OCI-LY1 (cell line): ENCODE measurements at regions not wholly inside any gene's neighbourhood (a gene's known extent, or its start where the extent isn't known, plus 50 kb on each side); places are given as distances from the start of the nearest gene placed in this dataset.

Experiments
- H2AFZ ChIP-seq: fragments of 200-600 bp; sonication (generic), shearing (Covaris generic); 2 replicates; pipeline ENCODE4 v1.6.0; 2014; ENCODE audit warnings: antibody characterized with exemption, mild to moderate bottlenecking, low read length
- H3F3A ChIP-seq: fragments of 200-600 bp; sonication (generic), shearing (Covaris generic); 2 replicates; pipeline ENCODE4 v1.6.0; 2014; ENCODE audit warnings: mild to moderate bottlenecking, antibody characterized with exemption, low read length, moderate library complexity; ENCODE audit not compliant: insufficient read depth
- H3K27ac ChIP-seq: fragments of 200-600 bp; sonication (generic); 2 replicates; pipeline ENCODE4 v1.5.1; 2014; ENCODE audit warnings: low read length, mixed run types, mild to moderate bottlenecking, low read depth; ENCODE audit not compliant: poor library complexity, severe bottlenecking
- H3K27me3 ChIP-seq: fragments of 200-600 bp; sonication (generic); 2 replicates; pipeline ENCODE4 v1.6.0; 2014; ENCODE audit warnings: antibody characterized with exemption, mild to moderate bottlenecking, low read length, moderate library complexity; ENCODE audit not compliant: insufficient read depth
- H3K36me3 ChIP-seq: fragments of 200-600 bp; sonication (generic); 2 replicates; pipeline ENCODE4 v1.6.1; 2014; ENCODE audit warnings: mild to moderate bottlenecking, antibody characterized with exemption, low read length, moderate library complexity, mixed read lengths; ENCODE audit not compliant: insufficient read depth
- H3K4me1 ChIP-seq: fragments of 200-600 bp; sonication (generic); 2 replicates; pipeline ENCODE4 v1.5.1; 2014; ENCODE audit warnings: mild to moderate bottlenecking, low read length, moderate library complexity; ENCODE audit not compliant: insufficient read depth, severe bottlenecking
- H3K4me2 ChIP-seq: fragments of 200-600 bp; sonication (generic), shearing (Covaris generic); 2 replicates; pipeline ENCODE4 v1.6.1; 2014; ENCODE audit warnings: low read length
- H3K4me3 ChIP-seq: fragments of 200-600 bp; sonication (generic); 2 replicates; pipeline ENCODE4 v1.5.1; 2014; ENCODE audit warnings: low read length, low read depth, mild to moderate bottlenecking, mixed read lengths; ENCODE audit not compliant: poor library complexity, severe bottlenecking
- H3K79me2 ChIP-seq: fragments of 200-600 bp; shearing (Covaris generic); 2 replicates; pipeline ENCODE4 v1.6.1; 2016; ENCODE audit warnings: mixed run types, low read length, mixed read lengths; ENCODE audit not compliant: insufficient read depth
- H3K9ac ChIP-seq: fragments of 200-600 bp; sonication (generic), shearing (Covaris generic); 2 replicates; pipeline ENCODE4 v1.6.1; 2014; ENCODE audit warnings: mild to moderate bottlenecking, low read length, mixed read lengths
- H3K9me2 ChIP-seq: fragments of 200-600 bp; sonication (generic), shearing (Covaris generic); 2 replicates; pipeline ENCODE4 v1.6.1; 2014; ENCODE audit warnings: low read depth, mild to moderate bottlenecking, low read length, mixed read lengths
- H3K9me3 ChIP-seq: fragments of 200-600 bp; shearing (Covaris generic); 2 replicates; pipeline ENCODE4 v1.6.1; 2014; ENCODE audit warnings: low read length, mixed read lengths
- H4K20me1 ChIP-seq: fragments of 200-600 bp; sonication (generic), shearing (Covaris generic); 2 replicates; pipeline ENCODE4 v1.6.0; 2016; ENCODE audit warnings: mild to moderate bottlenecking, low read length; ENCODE audit not compliant: insufficient read depth
- EZH2 ChIP-seq: fragments of 200-600 bp; sonication (generic), shearing (Covaris generic); IDR thresholded peaks from 2 replicates; pipeline ENCODE4 v1.8.0; 2017; ENCODE audit warnings: borderline replicate concordance, mixed run types, mild to moderate bottlenecking, antibody characterized with exemption, low read length, moderate library complexity, mixed read lengths
- TF ChIP-seq, protein P1 (sequence below): fragments of 200-600 bp; sonication (generic), shearing (Covaris generic); IDR thresholded peaks from 2 replicates; pipeline ENCODE4 v1.5.1; 2017; ENCODE audit warnings: mild to moderate bottlenecking, antibody characterized with exemption, low read length, moderate library complexity, mixed read lengths

GRCh38 chr2:21453723-21454450 lies 330.1 kb downstream of the TDRD15 start:
- no peak overlapping the region for H3K9ac ChIP-seq
- H3F3A ChIP-seq: no peaks in the 10 kb centered on the region
- H3K4me2 ChIP-seq: no peak overlapping the region
- no peaks in the 10 kb centered on the region for H3K36me3 ChIP-seq
- no peaks in the 10 kb centered on the region for H3K79me2 ChIP-seq
- H2AFZ ChIP-seq: no peak overlapping the region
- H3K4me3 ChIP-seq: no peak overlapping the region
- H3K27me3 ChIP-seq: no peaks in the 10 kb centered on the region
- H3K4me1 ChIP-seq: no peaks in the 10 kb centered on the region
- TF ChIP-seq EZH2: no peak
- TF ChIP-seq, protein P1, sequence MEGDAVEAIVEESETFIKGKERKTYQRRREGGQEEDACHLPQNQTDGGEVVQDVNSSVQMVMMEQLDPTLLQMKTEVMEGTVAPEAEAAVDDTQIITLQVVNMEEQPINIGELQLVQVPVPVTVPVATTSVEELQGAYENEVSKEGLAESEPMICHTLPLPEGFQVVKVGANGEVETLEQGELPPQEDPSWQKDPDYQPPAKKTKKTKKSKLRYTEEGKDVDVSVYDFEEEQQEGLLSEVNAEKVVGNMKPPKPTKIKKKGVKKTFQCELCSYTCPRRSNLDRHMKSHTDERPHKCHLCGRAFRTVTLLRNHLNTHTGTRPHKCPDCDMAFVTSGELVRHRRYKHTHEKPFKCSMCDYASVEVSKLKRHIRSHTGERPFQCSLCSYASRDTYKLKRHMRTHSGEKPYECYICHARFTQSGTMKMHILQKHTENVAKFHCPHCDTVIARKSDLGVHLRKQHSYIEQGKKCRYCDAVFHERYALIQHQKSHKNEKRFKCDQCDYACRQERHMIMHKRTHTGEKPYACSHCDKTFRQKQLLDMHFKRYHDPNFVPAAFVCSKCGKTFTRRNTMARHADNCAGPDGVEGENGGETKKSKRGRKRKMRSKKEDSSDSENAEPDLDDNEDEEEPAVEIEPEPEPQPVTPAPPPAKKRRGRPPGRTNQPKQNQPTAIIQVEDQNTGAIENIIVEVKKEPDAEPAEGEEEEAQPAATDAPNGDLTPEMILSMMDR: no peak
- H3K9me2 ChIP-seq: no peaks in the 10 kb centered on the region
- no peak overlapping the region for H3K27ac ChIP-seq
- no peaks in the 10 kb centered on the region for H4K20me1 ChIP-seq
- no peaks in the 10 kb centered on the region for H3K9me3 ChIP-seq

DNA sequence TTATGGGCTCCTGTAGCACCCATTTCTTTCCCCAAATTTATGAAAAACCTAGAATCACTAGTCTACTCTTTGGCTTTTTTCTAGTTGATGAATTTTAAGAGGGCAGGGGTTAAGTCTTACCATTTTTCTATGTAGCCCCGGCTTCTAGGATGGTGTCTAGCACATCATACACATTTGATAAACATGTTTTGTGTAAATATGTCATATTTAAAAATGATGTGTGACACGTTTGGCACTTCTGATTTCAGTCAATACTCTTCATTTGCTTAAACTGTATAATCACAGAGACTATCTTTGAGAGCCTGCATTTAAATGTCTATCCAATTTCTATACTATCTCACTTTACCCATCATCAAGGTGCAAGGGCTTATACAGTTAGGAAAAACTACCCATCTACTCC lies 331.1 kb downstream of the TDRD15 start:
- Histone ChIP-seq H2AFZ (no peak overlapping the region), H3K79me2 (no peaks in the 10 kb centered on the region), H3F3A (no peaks in the 10 kb centered on the region), H3K4me2 (no peak overlapping the region), H3K27ac (no peak overlapping the region), H3K9ac (no peak overlapping the region), H3K4me1 (no peaks in the 10 kb centered on the region), H3K9me2 (no peaks in the 10 kb centered on the region), H3K9me3 (no peaks in the 10 kb centered on the region), H3K36me3 (no peaks in the 10 kb centered on the region), H4K20me1 (no peaks in the 10 kb centered on the region), H3K4me3 (no peak overlapping the region), H3K27me3 (no peaks in the 10 kb centered on the region)
- TF ChIP-seq EZH2: no peak
- TF ChIP-seq, protein P1: no peak

GRCh38 chr2:21461754-21462240 lies 338.0 kb downstream of the TDRD15 start:
- H4K20me1 ChIP-seq: no peaks in the 10 kb centered on the region
- no peaks in the 10 kb centered on the region for H3K79me2 ChIP-seq
- no peak overlapping the region for H3K9ac ChIP-seq
- no peak overlapping the region for H2AFZ ChIP-seq
- H3K27ac ChIP-seq: no peak overlapping the region
- no peaks in the 10 kb centered on the region for H3K9me2 ChIP-seq
- H3K4me2 ChIP-seq: no peak overlapping the region
- H3K4me3 ChIP-seq: no peak overlapping the region
- H3K9me3 ChIP-seq: no peaks in the 10 kb centered on the region
- H3K27me3 ChIP-seq: no peaks in the 10 kb centered on the region
- no peaks in the 10 kb centered on the region for H3K36me3 ChIP-seq
- H3K4me1 ChIP-seq: no peaks in the 10 kb centered on the region
- TF ChIP-seq, protein P1: no peak
- no peak for TF ChIP-seq EZH2
- H3F3A ChIP-seq: no peaks in the 10 kb centered on the region
